ENCODE measurements at regions not wholly inside any gene's neighbourhood (a gene's known extent, or its start where the extent isn't known, plus 50 kb on each side); places are given as distances from the start of the nearest gene placed in this dataset.

DNA sequence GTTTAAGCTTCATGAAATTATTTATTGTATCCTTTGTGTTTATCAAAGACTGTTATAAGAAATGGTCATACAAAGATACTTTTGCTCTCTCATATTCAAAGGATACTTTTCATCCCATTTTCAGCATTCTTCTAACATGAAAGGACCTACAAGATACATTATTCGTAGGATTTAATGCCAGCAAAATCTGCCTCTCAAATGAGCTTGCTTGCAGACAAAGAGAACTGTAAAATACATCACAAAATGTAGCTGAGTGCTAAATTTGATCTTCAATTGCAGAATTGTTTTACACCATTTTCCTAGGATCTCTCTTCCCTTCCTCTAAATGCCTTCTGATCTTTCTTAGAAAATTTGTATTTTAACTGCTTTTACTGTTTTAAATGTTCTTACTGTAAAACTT lies 333.0 kb upstream of the NAV3 start:
- no peak for TF ChIP-seq CTCF (IDR thresholded peaks at IDR 0.05)
- no peak for TF ChIP-seq POLR2A (IDR thresholded peaks at IDR 0.05)
